ENCODE measurements at regions not wholly inside any gene's neighbourhood (a gene's known extent, or its start where the extent isn't known, plus 50 kb on each side); places are given as distances from the start of the nearest gene placed in this dataset.
"Not testable (repeated sequence)": the region's sequence is repeated elsewhere in the genome, so short reads cannot be mapped to it uniquely, and the experiment has no call there.

DNA sequence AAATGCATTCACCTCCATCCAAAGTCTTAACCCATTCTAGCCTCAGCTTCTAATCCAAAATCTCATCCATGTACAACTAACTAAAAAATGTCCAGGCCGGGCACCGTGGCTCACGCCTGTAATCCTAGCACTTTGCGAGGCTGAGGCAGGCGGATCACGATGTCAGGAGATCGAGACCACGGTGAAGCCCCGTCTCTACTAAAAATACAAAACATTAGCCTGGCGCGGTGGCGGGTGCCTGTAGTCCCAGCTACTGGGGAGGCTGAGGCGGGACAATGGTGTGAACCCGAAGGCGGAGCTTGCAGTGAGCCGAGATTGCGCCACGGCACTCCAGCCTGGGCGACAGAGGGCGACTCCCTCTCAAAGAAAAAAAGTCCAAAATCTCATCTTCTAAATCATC lies 523.0 kb downstream of the DIPK2A start:
- in situ Hi-C loops (cut with HindIII; ENCODE audit: low pct_unique_long_range_greater_than_20kb, low sequenced_read_pairs); DNase-seq (ENCODE audit: low read depth, low spot score): not testable (repeated sequence)

- in situ Hi-C loops (cut with HindIII; ENCODE audit: low pct_unique_long_range_greater_than_20kb, low sequenced_read_pairs), result no loop called here
- DNase-seq (ENCODE audit: low read depth, low spot score), result no peak
These were observed 524.7 kb downstream of the DIPK2A start for GRCh38 chr3:144496141-144496835.

DNA sequence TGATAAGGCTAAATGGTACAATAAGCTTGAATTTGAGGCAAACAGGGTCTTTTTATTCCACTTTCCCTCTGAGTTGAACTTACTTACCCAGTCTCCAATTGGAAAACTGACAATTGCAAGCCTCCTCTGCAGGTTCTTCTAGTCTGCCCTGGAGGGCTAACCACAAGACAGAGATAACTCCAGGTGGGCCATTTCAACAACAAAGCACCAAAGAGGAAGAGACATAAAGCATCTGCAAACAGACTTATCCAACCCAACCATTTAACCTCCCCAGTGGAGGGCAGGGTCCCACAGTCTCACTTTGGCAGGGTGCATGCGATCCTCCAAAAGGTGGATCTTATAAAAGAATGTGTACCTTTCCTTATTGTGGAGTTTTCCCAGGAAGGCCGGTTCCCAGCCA lies 525.8 kb downstream of the DIPK2A start:
- no peak for DNase-seq (ENCODE audit: low read depth, low spot score)
- in situ Hi-C loops (cut with HindIII; ENCODE audit: low pct_unique_long_range_greater_than_20kb, low sequenced_read_pairs), result no loop called here

GRCh38 chr3:144499001-144499930 lies 527.6 kb downstream of the DIPK2A start:
- DNase-seq (ENCODE audit: low read depth, low spot score), result no peak
- in situ Hi-C loops (cut with HindIII; ENCODE audit: low pct_unique_long_range_greater_than_20kb, low sequenced_read_pairs), result no loop called here

DNA sequence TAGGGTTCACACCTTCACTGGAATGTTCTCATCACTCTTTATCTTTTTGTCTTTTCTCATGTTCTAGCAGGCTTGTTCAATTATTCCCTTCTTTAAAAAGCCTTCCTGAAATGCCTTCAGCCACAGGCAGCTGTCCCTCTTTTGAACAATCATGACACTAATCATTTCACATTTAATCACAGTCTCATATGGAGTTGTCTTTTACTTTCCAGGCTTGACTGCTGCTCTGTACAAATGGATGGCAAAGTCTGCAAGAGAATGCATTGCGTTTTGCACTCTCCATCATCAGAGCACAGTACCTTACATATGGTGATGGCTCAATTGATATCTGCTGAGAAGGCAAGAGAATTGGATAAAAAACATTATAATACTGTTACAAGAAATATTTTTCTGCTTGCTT lies 529.8 kb downstream of the DIPK2A start:
- no peak for DNase-seq (ENCODE audit: low read depth, low spot score)
- in situ Hi-C loops (cut with HindIII; ENCODE audit: low pct_unique_long_range_greater_than_20kb, low sequenced_read_pairs), result no loop called here

DNA sequence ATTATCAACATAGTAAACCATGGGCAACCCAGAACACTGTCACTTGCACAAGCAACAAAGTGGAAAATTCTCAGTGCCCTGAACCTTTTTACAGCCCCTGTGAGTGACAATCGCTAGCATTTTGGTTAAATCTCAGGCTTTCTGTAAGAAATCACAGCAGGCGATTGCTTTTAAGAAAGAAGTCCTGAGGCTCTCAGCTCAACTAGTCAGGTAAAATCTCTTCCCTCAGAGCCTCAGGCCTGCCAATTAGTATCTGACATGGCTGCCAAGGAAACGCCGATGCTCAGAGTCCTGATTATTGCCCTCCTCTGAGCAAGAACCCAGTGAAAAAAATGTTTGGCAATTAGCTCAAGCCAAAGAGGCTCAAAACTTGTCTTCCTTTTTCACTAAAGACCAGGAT lies 530.8 kb downstream of the DIPK2A start:
- in situ Hi-C loops (cut with HindIII; ENCODE audit: low pct_unique_long_range_greater_than_20kb, low sequenced_read_pairs), result no loop called here
- no peak for DNase-seq (ENCODE audit: low read depth, low spot score)

DNA sequence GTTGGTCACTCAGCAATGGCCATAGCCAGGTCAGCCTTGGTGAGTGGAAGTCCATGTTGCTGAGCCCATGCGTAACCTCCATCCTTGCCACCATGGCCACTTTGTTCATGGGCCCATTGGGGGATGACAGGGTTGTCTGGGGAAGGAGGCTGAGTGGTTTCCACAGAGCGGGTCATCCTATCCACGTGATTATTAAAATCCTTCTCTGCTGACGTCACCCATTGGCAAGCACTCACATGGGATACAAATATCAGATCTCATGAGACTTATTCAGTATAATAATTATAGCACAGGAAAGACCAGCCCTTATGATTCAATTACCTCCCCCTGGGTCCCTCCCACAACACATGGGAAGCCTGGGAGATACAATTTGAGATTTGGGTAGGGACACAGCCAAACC lies 534.8 kb downstream of the DIPK2A start:
- in situ Hi-C loops (cut with HindIII; ENCODE audit: low pct_unique_long_range_greater_than_20kb, low sequenced_read_pairs); DNase-seq (ENCODE audit: low read depth, low spot score): not testable (repeated sequence)

- in situ Hi-C loops (cut with HindIII; ENCODE audit: low pct_unique_long_range_greater_than_20kb, low sequenced_read_pairs), result no loop called here
- DNase-seq (ENCODE audit: low read depth, low spot score), result no peak
These were observed 539.7 kb downstream of the DIPK2A start for GRCh38 chr3:144511346-144511745.

DNA sequence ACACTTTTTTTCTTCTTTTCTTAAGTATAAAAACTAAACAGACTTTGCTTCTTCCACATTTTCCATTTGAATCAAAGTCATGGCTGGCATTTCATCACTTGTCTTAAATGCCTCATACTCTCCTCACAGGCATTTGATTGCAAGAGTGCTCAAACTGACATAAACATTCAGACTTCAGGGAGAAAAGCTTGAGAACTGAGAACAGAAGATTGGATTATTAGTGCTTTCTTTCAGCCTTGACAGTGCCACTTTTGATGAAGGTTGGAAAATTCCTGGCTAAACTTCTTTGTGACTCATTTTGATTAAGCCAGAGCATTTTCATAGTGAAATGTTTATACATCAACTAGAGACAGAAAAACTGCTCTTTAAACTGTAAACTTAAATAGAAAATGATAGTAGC lies 544.4 kb downstream of the DIPK2A start:
- DNase-seq (ENCODE audit: low read depth, low spot score), result no peak
- in situ Hi-C loops (cut with HindIII; ENCODE audit: low pct_unique_long_range_greater_than_20kb, low sequenced_read_pairs), result no loop called here

DNA sequence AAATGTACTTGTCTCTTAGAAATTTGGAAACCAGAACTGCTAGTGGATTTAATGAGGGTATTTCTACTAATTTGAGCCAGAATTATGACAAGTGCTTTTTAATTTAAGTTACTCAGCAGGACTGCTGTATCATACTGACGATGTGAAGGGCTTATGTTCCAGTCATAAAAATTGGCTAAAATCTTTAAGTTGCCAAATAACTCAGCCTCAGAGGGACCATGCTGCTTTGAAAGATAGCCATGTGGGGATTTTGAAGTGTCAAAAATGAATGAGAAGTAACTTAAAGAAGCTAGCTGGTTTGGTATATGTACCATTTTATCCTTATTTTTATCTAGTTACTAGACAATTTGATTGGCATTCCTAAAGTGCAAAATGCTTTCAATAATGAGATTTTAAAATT lies 545.0 kb downstream of the DIPK2A start:
- in situ Hi-C loops (cut with HindIII; ENCODE audit: low pct_unique_long_range_greater_than_20kb, low sequenced_read_pairs), result no loop called here
- DNase-seq (ENCODE audit: low read depth, low spot score), result no peak

DNA sequence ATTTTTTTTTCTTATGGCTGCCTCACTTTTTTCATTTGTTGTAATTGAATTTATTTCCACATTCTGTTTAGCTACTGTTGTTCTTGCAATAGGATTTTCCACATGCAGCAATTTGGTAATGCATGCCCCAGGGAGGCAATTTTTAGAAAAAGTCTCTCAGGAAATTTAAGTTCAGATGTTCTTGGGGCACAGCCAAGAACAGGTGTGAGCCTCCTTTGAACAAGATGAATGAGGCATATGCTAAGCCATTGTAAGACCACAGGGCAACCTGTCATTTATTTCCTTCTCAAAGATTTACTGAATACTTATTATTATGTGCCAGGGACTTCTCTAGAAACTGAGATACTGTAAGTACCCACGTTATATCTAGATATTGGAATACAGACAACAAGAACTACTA lies 549.5 kb downstream of the DIPK2A start:
- in situ Hi-C loops (cut with HindIII; ENCODE audit: low pct_unique_long_range_greater_than_20kb, low sequenced_read_pairs), result no loop called here
- DNase-seq (ENCODE audit: low read depth, low spot score), result no peak

GRCh38 chr3:144522456-144522855 lies 550.8 kb downstream of the DIPK2A start:
- in situ Hi-C loops (cut with HindIII; ENCODE audit: low pct_unique_long_range_greater_than_20kb, low sequenced_read_pairs), result no loop called here
- DNase-seq (ENCODE audit: low read depth, low spot score), result no peak

- in situ Hi-C loops (cut with HindIII; ENCODE audit: low pct_unique_long_range_greater_than_20kb, low sequenced_read_pairs), result no loop called here
These were observed 551.8 kb downstream of the DIPK2A start for GRCh38 chr3:144523396-144523795.

DNA sequence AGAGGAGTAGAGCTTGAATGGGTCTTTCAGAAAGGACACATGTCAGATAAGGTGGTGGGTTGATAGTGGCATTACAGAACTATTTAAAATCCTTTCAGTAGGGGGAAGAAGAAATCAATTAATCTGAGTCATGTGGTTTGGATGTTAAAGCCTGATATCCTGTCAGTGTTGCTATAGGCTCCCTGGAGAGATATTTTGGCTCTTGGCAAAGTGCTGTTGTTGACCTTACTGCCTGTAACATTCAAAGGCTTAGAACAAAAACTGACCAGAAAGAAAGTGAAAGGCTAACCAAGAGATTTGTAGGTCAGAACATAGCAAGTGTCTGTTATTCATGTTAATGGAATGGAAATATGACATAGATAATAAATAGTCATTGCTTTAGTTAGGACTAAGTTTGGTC lies 552.9 kb downstream of the DIPK2A start:
- DNase-seq (ENCODE audit: low read depth, low spot score), result no peak
- in situ Hi-C loops (cut with HindIII; ENCODE audit: low pct_unique_long_range_greater_than_20kb, low sequenced_read_pairs), result no loop called here

More at GRCh38 chr3:144523396-144523795, 551.8 kb downstream of the DIPK2A start:
- DNase-seq (ENCODE audit: low read depth, low spot score), result no peak

DNA sequence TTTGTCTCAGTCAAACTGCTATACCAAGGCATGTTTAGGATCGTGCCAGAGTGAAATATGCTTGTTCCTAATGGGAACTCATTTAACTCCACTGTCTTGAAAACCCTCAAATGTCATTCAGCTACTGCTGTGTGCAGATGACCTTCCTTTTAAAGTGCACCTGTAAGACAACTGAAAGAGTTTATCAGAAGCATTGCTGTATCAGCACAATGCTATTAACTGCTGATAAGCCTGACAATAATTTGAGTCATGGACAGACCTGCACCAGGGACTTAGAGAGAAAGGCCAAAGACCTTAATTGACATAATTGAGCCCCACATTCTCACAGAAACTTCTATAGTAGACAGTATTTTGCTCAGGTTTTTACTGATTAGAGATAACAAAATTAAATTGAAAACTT lies 557.9 kb downstream of the DIPK2A start:
- in situ Hi-C loops (cut with HindIII; ENCODE audit: low pct_unique_long_range_greater_than_20kb, low sequenced_read_pairs), result no loop called here
- no peak for DNase-seq (ENCODE audit: low read depth, low spot score)

DNA sequence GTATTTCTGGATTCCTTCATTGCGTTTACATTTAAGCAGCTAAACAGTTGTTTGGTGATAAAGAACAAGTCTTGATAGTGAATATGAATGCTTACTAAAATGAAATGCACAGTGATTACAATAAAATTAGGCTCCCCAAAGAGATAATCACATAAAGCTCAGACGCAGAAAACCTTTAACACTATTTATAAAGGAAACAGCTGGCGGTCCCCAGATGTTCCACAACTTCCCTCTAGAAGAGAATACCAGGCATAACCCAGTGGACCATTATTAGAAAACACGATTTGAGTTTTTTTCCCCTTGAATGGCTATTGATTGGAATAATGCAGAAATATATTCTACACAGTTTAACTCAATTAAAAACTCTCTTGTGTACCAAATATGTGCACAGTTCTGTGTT lies 573.2 kb downstream of the DIPK2A start:
- no peak for DNase-seq (ENCODE audit: low read depth, low spot score)
- in situ Hi-C loops (cut with HindIII; ENCODE audit: low pct_unique_long_range_greater_than_20kb, low sequenced_read_pairs), result no loop called here

DNA sequence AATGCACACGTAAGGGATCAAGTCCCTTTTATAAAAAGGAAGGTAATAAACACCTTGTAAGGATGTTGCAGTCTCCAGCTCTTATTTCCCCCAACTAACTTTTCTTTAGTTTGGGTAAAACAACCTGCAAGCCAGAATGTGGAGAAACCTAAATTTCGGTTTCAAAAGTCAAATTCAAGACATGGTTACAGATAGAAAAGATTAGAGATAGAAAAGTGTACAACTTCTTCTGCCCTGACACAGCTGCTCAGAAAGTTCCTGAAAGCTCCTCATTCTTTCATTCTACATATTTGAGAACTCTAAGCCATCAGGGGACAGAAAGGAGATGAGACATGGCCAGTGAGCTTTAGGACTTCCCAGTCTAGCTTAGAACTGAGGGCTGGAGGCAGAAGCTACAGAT lies 574.9 kb downstream of the DIPK2A start:
- in situ Hi-C loops (cut with HindIII; ENCODE audit: low pct_unique_long_range_greater_than_20kb, low sequenced_read_pairs), result no loop called here

DNA sequence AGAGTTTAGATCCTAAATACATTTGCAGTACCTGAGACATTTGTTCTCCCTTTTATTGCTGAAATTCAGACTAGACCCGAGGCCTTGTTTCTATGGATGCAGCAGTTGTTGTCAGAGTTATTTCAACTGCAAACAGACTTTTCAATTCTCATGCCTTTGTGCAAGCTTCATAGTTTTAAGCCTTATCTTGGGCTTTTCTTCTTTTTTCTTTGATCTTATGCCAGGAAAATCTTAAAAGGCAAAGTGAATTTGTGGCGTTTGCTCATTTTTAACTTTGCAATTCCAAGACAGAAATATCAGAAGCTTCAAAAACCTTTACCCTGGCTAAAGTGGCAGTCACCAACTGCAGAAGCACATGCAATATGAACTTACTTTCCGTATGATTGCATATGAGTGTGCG lies 576.7 kb downstream of the DIPK2A start:
- DNase-seq (ENCODE audit: low read depth, low spot score), result no peak
- in situ Hi-C loops (cut with HindIII; ENCODE audit: low pct_unique_long_range_greater_than_20kb, low sequenced_read_pairs), result no loop called here

More for the DNA sequence above, 574.9 kb downstream of the DIPK2A start:
- DNase-seq (ENCODE audit: low read depth, low spot score), result no peak

- DNase-seq (ENCODE audit: low read depth, low spot score), result no peak
- in situ Hi-C loops (cut with HindIII; ENCODE audit: low pct_unique_long_range_greater_than_20kb, low sequenced_read_pairs), result no loop called here
These were observed 577.5 kb downstream of the DIPK2A start for GRCh38 chr3:144549166-144549565.
